IMR-90 (cell line): ENCODE measurements at regions not wholly inside any gene's neighbourhood (a gene's known extent, or its start where the extent isn't known, plus 50 kb on each side); places are given as distances from the start of the nearest gene placed in this dataset.

Source experiments
- BHLHE40 ChIP-seq: fragments of 150-350 bp; IDR thresholded peaks from 2 replicates; pipeline ENCODE4 v1.6.1; 2016; ENCODE audit warnings: mild to moderate bottlenecking, low read depth, low read length
- CEBPB ChIP-seq: IDR thresholded peaks from 2 replicates; pipeline ENCODE4 v1.6.1; 2012; ENCODE audit warnings: low read depth, low read length, improper control_type of control experiment
- CHD1 ChIP-seq: IDR thresholded peaks from 2 replicates; pipeline ENCODE4 v1.6.1; 2012; ENCODE audit warnings: low read depth, low read length, improper control_type of control experiment
- FOS ChIP-seq: fragments of 150-350 bp; IDR thresholded peaks from 2 replicates; pipeline ENCODE4 v1.6.1; 2016; ENCODE audit warnings: low read depth, low read length
- MAZ ChIP-seq: IDR thresholded peaks from 2 replicates; pipeline ENCODE4 v1.6.1; 2012; ENCODE audit warnings: low read depth, mild to moderate bottlenecking, low read length, improper control_type of control experiment, moderate library complexity, borderline replicate concordance
- MXI1 ChIP-seq: IDR thresholded peaks from 2 replicates; pipeline ENCODE4 v1.6.1; 2012; ENCODE audit warnings: low read depth, mild to moderate bottlenecking, low read length, moderate library complexity, borderline replicate concordance
- POLR2A ChIP-seq: IDR thresholded peaks from 2 replicates; pipeline ENCODE4 v1.6.1; 2012; ENCODE audit warnings: mild to moderate bottlenecking, low read depth, low read length
- RCOR1 ChIP-seq: IDR thresholded peaks from 2 replicates; pipeline ENCODE4 v1.6.1; 2012; ENCODE audit warnings: mild to moderate bottlenecking, low read length, improper control_type of control experiment; ENCODE audit not compliant: insufficient replicate concordance
- RFX5 ChIP-seq: IDR thresholded peaks from 2 replicates; pipeline ENCODE4 v1.8.0; 2012; ENCODE audit warnings: low read depth, mild to moderate bottlenecking, low read length, moderate library complexity
- SMC3 ChIP-seq: fragments of 150-350 bp; IDR thresholded peaks from 2 replicates; pipeline ENCODE4 v1.6.1; 2016; ENCODE audit warnings: low read depth, mild to moderate bottlenecking, antibody characterized with exemption, low read length, moderate library complexity
- USF2 ChIP-seq: fragments of 150-350 bp; IDR thresholded peaks from 2 replicates; pipeline ENCODE4 v1.6.1; 2017; ENCODE audit warnings: mild to moderate bottlenecking, antibody characterized with exemption, low read length, low read depth
- TF ChIP-seq, protein P1 (sequence below): conservative IDR thresholded peaks from 2 replicates; pipeline ENCODE4 v1.5.1; 2012; ENCODE audit warnings: mild to moderate bottlenecking, low read depth, low read length, improper control_type of control experiment
- TF ChIP-seq, protein P2 (sequence below): fragments of 150-350 bp; IDR thresholded peaks from 2 replicates; pipeline ENCODE4 v1.6.1; 2016; ENCODE audit warnings: low read depth, mild to moderate bottlenecking, low read length, moderate library complexity, borderline replicate concordance

GRCh38 chr2:236496340-236496739, 73.3 kb upstream of the ACKR3 start:
- TF ChIP-seq FOS (no peak), USF2 (no peak), POLR2A (no peak), CEBPB (no peak), SMC3 (no peak), BHLHE40 (no peak), MXI1 (no peak), RFX5 (no peak), MAZ (no peak), RCOR1 (no peak), CHD1 (no peak)
- TF ChIP-seq, protein P1, sequence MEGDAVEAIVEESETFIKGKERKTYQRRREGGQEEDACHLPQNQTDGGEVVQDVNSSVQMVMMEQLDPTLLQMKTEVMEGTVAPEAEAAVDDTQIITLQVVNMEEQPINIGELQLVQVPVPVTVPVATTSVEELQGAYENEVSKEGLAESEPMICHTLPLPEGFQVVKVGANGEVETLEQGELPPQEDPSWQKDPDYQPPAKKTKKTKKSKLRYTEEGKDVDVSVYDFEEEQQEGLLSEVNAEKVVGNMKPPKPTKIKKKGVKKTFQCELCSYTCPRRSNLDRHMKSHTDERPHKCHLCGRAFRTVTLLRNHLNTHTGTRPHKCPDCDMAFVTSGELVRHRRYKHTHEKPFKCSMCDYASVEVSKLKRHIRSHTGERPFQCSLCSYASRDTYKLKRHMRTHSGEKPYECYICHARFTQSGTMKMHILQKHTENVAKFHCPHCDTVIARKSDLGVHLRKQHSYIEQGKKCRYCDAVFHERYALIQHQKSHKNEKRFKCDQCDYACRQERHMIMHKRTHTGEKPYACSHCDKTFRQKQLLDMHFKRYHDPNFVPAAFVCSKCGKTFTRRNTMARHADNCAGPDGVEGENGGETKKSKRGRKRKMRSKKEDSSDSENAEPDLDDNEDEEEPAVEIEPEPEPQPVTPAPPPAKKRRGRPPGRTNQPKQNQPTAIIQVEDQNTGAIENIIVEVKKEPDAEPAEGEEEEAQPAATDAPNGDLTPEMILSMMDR: no peak
- TF ChIP-seq, protein P2, sequence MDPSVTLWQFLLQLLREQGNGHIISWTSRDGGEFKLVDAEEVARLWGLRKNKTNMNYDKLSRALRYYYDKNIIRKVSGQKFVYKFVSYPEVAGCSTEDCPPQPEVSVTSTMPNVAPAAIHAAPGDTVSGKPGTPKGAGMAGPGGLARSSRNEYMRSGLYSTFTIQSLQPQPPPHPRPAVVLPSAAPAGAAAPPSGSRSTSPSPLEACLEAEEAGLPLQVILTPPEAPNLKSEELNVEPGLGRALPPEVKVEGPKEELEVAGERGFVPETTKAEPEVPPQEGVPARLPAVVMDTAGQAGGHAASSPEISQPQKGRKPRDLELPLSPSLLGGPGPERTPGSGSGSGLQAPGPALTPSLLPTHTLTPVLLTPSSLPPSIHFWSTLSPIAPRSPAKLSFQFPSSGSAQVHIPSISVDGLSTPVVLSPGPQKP: no peak
